CD4-positive, alpha-beta T cell (primary cell): ENCODE measurements at regions not wholly inside any gene's neighbourhood (a gene's known extent, or its start where the extent isn't known, plus 50 kb on each side); places are given as distances from the start of the nearest gene placed in this dataset.

Experiments used
- ATAC-seq: fragments of 200-7000 bp; cut with Tn5 transposase; one replicate; pipeline ENCODE4 v1.10.0; 2022; ENCODE audit warnings: mild to moderate bottlenecking; ENCODE audit not compliant: poor library complexity
- CTCF ChIA-PET: fragments of 350-600 bp; sonication (Branson Sonifier 250); formaldehyde crosslinking; loops from one replicate; lab custom pipeline; 2021; ENCODE audit warnings: antibody characterized with exemption, inconsistent platforms; lab: Charles Lee
- POLR2A ChIA-PET: fragments of 350-600 bp; sonication (Branson Sonifier 250); formaldehyde crosslinking; loops from one replicate; lab custom pipeline; 2021; ENCODE audit warnings: antibody characterized with exemption, inconsistent platforms; lab: Charles Lee
- DNase-seq, 14 experiments: peaks; one replicate each; pipeline ENCODE4 v3.0.0-alpha.2; 2013 to 2020; ENCODE audit warnings: mixed read lengths in 2 of 14
- H3K27ac ChIP-seq, 2 donors: one replicate each; pipeline versions ENCODE4 v1.5.1 to v1.7.0; 2013; ENCODE audit warnings: low read length in 2 of 2, low read depth in 1 of 2, mild to moderate bottlenecking in 1 of 2
- H3K27me3 ChIP-seq, 2 experiments: 1 replicate in 1 of 2; 2 replicates in 1 of 2; pipeline versions ENCODE4 v1.6.1 to v1.7.0; 2013; ENCODE audit warnings: low read length in 2 of 2, control low read depth in 1 of 2, mild to moderate bottlenecking in 1 of 2, moderate library complexity in 1 of 2; ENCODE audit not compliant: insufficient read depth in 2 of 2, control insufficient read depth in 1 of 2
- H3K36me3 ChIP-seq: one replicate; pipeline ENCODE4 v1.6.1; 2013; ENCODE audit warnings: low read length, control low read depth; ENCODE audit not compliant: insufficient read depth
- H3K4me1 ChIP-seq: one replicate; pipeline ENCODE4 v1.6.1; 2013; ENCODE audit warnings: low read length, control low read depth; ENCODE audit not compliant: insufficient read depth
- H3K4me3 ChIP-seq: one replicate; pipeline ENCODE4 v1.5.1; 2013; ENCODE audit warnings: mild to moderate bottlenecking, low read length, moderate library complexity
- H3K9me3 ChIP-seq, 2 experiments: 1 replicate in 1 of 2; 2 replicates in 1 of 2; pipeline versions ENCODE4 v1.6.1 to v1.7.0; 2013; ENCODE audit warnings: low read length in 2 of 2, mild to moderate bottlenecking in 2 of 2, control low read depth in 1 of 2, moderate library complexity in 1 of 2; ENCODE audit not compliant: control insufficient read depth in 1 of 2, insufficient read depth in 1 of 2
- H3K27ac Mint-ChIP-seq: one replicate; pipeline ENCODE4 v1.8.0; 2020; ENCODE audit warnings: mixed read lengths
- H3K27me3 Mint-ChIP-seq: one replicate; pipeline ENCODE4 v1.8.0; 2021; ENCODE audit warnings: mixed read lengths
- H3K36me3 Mint-ChIP-seq: one replicate; pipeline ENCODE4 v1.8.0; 2021; ENCODE audit warnings: low read depth, mixed read lengths
- H3K4me1 Mint-ChIP-seq: one replicate; pipeline ENCODE4 v1.8.0; 2021; ENCODE audit warnings: low read depth, mixed read lengths
- H3K4me3 Mint-ChIP-seq: one replicate; pipeline ENCODE4 v1.8.0; 2020; ENCODE audit warnings: mild to moderate bottlenecking, mixed read lengths
- H3K9me3 Mint-ChIP-seq: one replicate; pipeline ENCODE4 v1.8.0; 2020; ENCODE audit warnings: mixed read lengths
- intact Hi-C, 2 experiments: fragments of 100-400 bp; cut with DNase I in 1 of 2; cut with micrococcal nuclease in 1 of 2; formaldehyde crosslinking; loops; one replicate each; pipeline versions ENCODE4 v1.15.1 to v1.9.0; 2023 to 2025; cut with DNase I, micrococcal nuclease
- TF ChIP-seq, protein P1 (sequence below): fragments of 200-600 bp; IDR thresholded peaks from one replicate; pipeline ENCODE4 v1.8.0; 2022; ENCODE audit warnings: antibody characterized with exemption, mild to moderate bottlenecking

DNA sequence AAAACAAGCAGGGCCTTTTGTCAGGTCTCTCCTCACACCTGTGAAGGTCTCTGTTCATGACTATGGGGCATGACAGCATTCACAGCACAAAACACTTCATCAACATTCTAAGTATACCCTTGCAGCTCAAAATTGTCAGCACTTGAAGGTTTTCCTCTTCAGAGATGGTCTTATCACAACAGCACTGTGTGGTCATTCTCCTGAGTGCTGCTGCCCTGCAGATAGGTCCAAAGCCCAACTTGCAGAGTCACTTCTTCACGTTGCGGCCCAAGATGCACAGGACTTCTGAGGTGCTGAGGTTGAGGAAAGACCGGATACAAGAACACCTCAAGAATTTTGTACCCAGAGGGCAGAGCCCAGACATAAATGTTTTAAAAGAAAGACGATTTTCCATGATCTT, 574.5 kb downstream of the UQCRFS1 start:
- Mint-ChIP-seq H3K9me3 (peaks cover 8% of the 10 kb centered on the region), H3K4me1 (no peaks in the 10 kb centered on the region), H3K4me3 (no peak overlapping the region), H3K36me3 (no peaks in the 10 kb centered on the region), H3K27ac (no peak overlapping the region), H3K27me3 (peaks cover under 1% of the 10 kb centered on the region)
- Histone ChIP-seq H3K36me3 (no peaks in the 10 kb centered on the region), H3K27ac (no peak overlapping the region), H3K4me3 (no peak overlapping the region), H3K4me1 (no peaks in the 10 kb centered on the region), H3K27me3 (no peaks in the 10 kb centered on the region), H3K9me3 (peaks cover 0 to 11% of the 10 kb centered on the region in 2 experiments)
- ATAC-seq, result no peak
- TF ChIP-seq, protein P1, sequence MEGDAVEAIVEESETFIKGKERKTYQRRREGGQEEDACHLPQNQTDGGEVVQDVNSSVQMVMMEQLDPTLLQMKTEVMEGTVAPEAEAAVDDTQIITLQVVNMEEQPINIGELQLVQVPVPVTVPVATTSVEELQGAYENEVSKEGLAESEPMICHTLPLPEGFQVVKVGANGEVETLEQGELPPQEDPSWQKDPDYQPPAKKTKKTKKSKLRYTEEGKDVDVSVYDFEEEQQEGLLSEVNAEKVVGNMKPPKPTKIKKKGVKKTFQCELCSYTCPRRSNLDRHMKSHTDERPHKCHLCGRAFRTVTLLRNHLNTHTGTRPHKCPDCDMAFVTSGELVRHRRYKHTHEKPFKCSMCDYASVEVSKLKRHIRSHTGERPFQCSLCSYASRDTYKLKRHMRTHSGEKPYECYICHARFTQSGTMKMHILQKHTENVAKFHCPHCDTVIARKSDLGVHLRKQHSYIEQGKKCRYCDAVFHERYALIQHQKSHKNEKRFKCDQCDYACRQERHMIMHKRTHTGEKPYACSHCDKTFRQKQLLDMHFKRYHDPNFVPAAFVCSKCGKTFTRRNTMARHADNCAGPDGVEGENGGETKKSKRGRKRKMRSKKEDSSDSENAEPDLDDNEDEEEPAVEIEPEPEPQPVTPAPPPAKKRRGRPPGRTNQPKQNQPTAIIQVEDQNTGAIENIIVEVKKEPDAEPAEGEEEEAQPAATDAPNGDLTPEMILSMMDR, result no peak
- ChIA-PET CTCF (no interaction called here), POLR2A (no interaction called here)
- DNase-seq, result no peak
- intact Hi-C loops, result loop anchor here in 1 of 2 experiments (2.0 kb wide), 1 partner anchor 174 kb away; no protein-coding TSS in a partner anchor

DNA sequence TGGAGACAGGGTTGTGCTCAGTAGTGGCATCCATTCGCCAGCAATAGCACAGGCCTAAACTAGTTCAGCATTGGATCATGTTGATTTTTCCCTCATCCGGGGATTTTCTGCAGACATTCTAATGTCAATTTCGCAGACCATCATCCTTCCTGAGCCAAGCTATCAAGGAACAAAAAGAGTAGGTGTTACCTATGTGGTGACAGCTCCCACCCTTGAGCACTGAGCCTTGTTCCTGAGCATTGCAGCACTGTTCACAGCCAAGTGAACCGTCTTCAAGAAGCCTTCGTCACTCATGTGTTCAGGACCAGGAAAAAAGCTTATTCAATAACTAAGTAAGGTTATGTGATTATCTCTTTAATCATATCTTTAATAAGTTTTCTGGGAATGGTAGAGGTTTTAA, 576.2 kb downstream of the UQCRFS1 start:
- Histone ChIP-seq H3K4me1 (no peaks in the 10 kb centered on the region), H3K27me3 (no peaks in the 10 kb centered on the region), H3K27ac (no peak overlapping the region), H3K9me3 (peaks cover 0 to 25% of the 10 kb centered on the region in 2 experiments), H3K4me3 (no peak overlapping the region), H3K36me3 (no peaks in the 10 kb centered on the region)
- Mint-ChIP-seq H3K36me3 (no peaks in the 10 kb centered on the region), H3K4me1 (no peaks in the 10 kb centered on the region), H3K27ac (no peak overlapping the region), H3K27me3 (no peaks in the 10 kb centered on the region), H3K9me3 (peaks cover 8% of the 10 kb centered on the region), H3K4me3 (no peak overlapping the region)
- CTCF ChIA-PET, result no interaction called here
- DNase-seq (no peak), ATAC-seq (no peak)
- intact Hi-C loops, result no loop called here
- TF ChIP-seq, protein P1, result no peak
- POLR2A ChIA-PET, result no interaction called here

DNA sequence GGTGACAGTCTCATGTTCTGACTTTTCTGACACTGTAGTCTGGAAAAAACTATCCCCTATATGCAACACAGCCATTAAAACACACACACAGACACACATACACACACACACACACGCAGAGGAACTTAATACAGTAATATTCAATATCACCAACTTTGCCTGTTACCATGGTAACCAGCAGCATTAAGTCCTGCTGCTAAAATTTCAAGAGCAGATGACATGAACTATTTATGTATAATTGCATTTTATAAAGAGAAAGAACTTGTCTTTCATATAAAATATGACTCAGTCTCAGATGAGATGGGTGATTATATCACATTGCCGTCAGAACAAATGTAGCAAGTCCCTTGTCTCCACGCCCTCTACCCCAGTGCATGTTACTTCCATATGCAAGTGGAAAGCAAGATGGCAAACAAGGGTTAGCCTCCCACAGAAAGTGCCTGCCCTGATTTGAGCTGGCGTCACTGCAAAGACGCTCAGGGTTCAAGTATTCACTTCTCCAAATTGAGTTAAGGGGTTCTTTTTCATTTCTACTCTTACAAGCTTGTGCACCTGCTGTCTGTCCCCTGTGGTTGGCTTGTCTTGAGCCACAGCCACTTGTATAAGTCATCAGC, 576.8 kb downstream of the UQCRFS1 start:
- CTCF ChIA-PET, result no interaction called here
- Mint-ChIP-seq H3K36me3 (no peaks in the 10 kb centered on the region), H3K27me3 (no peaks in the 10 kb centered on the region), H3K4me1 (no peaks in the 10 kb centered on the region), H3K4me3 (no peak overlapping the region), H3K9me3 (peaks cover 8% of the 10 kb centered on the region), H3K27ac (no peak overlapping the region)
- no peaks in the 10 kb centered on the region for H3K36me3 ChIP-seq
- DNase-seq (no peak), ATAC-seq (no peak)
- TF ChIP-seq, protein P1, result no peak
- intact Hi-C loops, result no loop called here
- H3K27ac ChIP-seq, result no peak overlapping the region
- peaks cover 0 to 21% of the 10 kb centered on the region in 2 experiments for H3K9me3 ChIP-seq
- H3K27me3 ChIP-seq, result no peaks in the 10 kb centered on the region
- POLR2A ChIA-PET, result no interaction called here
- no peaks in the 10 kb centered on the region for H3K4me1 ChIP-seq
- H3K4me3 ChIP-seq, result no peak overlapping the region
